BJ (cell line): ENCODE measurements at regions not wholly inside any gene's neighbourhood (a gene's known extent, or its start where the extent isn't known, plus 50 kb on each side); places are given as distances from the start of the nearest gene placed in this dataset.
"Not testable (repeated sequence)": the region's sequence is repeated elsewhere in the genome, so short reads cannot be mapped to it uniquely, and the experiment has no call there.

Experiments
- CTCF ChIA-PET: fragments of 350-600 bp; formaldehyde crosslinking; extraction: SDS; loops from one replicate; lab custom pipeline; 2021; ENCODE audit warnings: antibody characterized with exemption, inconsistent platforms; lab: Yijun Ruan, JAX
- POLR2A ChIA-PET: fragments of 300-600 bp; sonication (Branson Sonifier 250); formaldehyde crosslinking; extraction: SDS; loops from one replicate; lab custom pipeline; 2021; ENCODE audit warnings: antibody characterized with exemption; lab: Charles Lee
- DNase-seq: peaks from one replicate; pipeline ENCODE4 v3.0.0-alpha.2; 2011; ENCODE audit warnings: low read depth
- H3K27me3 ChIP-seq: 2 replicates; pipeline ENCODE4 v1.6.0; 2011; ENCODE audit warnings: low read length; ENCODE audit not compliant: control insufficient read depth, insufficient read depth
- H3K36me3 ChIP-seq: 2 replicates; pipeline ENCODE4 v1.5.1; 2011; ENCODE audit warnings: low read length; ENCODE audit not compliant: control insufficient read depth, insufficient read depth
- H3K4me3 ChIP-seq: 2 replicates; pipeline ENCODE4 v1.5.1; 2011; ENCODE audit warnings: low read depth, mild to moderate bottlenecking, control low read depth, low read length
- TF ChIP-seq, protein P1 (sequence below): IDR thresholded peaks from 2 replicates; pipeline ENCODE4 v1.5.1; 2011; ENCODE audit warnings: low read depth, mild to moderate bottlenecking, control low read depth, inconsistent platforms, low read length, moderate library complexity; ENCODE audit not compliant: insufficient read depth

DNA sequence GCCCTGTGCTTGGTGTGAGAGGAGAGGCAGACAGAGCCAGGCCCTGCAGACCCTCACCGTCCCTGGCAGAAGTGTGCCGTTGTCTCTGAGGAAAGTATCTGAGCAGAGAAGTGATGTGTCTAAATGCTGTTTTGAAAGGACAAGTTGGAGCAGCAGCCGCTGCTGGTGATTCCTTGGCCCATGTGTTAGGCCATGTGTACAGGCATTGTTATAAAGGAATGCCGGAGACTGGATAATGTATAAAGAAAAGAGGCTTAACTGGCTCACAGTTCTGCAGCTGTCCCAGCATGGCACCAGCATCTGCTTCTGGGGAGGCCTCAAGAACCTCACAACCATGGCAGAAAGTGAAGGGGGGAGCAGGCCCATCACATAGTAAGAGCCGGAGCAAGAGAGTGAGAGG is 334.6 kb upstream of the ATP10A start:
- no peaks in the 10 kb centered on the region for H3K36me3 ChIP-seq
- H3K27me3 ChIP-seq, result no peaks in the 10 kb centered on the region
- H3K4me3 ChIP-seq, result no peak overlapping the region
- ChIA-PET CTCF (no interaction called here), POLR2A (no interaction called here)
- TF ChIP-seq, protein P1, sequence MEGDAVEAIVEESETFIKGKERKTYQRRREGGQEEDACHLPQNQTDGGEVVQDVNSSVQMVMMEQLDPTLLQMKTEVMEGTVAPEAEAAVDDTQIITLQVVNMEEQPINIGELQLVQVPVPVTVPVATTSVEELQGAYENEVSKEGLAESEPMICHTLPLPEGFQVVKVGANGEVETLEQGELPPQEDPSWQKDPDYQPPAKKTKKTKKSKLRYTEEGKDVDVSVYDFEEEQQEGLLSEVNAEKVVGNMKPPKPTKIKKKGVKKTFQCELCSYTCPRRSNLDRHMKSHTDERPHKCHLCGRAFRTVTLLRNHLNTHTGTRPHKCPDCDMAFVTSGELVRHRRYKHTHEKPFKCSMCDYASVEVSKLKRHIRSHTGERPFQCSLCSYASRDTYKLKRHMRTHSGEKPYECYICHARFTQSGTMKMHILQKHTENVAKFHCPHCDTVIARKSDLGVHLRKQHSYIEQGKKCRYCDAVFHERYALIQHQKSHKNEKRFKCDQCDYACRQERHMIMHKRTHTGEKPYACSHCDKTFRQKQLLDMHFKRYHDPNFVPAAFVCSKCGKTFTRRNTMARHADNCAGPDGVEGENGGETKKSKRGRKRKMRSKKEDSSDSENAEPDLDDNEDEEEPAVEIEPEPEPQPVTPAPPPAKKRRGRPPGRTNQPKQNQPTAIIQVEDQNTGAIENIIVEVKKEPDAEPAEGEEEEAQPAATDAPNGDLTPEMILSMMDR, result no peak
- no peak for DNase-seq

DNA sequence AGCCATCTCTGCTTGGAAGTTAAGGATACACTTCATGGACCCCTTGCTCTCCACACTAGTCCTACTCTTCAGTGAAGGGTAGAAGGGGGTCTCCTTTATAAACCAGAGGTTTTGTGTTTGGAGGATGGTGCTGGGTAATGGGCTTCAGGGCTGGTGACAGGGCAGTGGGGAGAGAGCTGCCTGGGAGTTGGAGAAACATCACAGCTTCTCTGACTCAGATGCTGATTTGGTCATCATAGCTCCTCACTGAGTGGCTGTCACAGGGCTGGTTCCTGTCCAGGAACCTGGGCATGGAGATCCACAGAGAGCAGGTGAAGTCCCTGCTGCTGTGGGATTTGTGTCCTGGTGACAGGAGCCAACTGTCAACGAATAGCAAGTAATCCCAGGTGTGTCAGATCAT is 333.9 kb upstream of the ATP10A start:
- DNase-seq, result no peak
- TF ChIP-seq, protein P1, result no peak

DNA sequence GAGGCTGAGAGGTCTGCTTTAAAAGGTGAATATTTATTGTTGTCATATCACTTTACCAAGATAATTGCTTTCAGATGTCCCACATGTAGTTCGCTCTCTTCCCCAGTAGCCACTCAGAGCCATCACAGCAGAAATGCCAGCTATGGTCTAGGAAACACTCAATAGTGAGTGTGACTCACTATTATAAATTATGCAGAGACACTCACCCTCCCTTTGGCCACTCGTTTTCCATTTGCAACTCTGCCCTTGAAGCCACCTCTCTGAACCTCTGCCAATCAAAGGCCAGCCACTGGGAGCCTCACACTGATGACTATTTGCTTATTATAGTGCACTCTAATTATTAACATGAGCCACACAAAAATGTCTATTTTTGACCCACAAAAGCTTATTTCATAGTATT is 328.1 kb upstream of the ATP10A start:
- ChIA-PET CTCF (no interaction called here), POLR2A (no interaction called here)
- DNase-seq, result no peak
- TF ChIP-seq, protein P1, result no peak
- Histone ChIP-seq H3K27me3 (no peaks in the 10 kb centered on the region), H3K4me3 (no peak overlapping the region), H3K36me3 (no peaks in the 10 kb centered on the region)

More for the DNA sequence above, 333.9 kb upstream of the ATP10A start:
- Histone ChIP-seq H3K4me3 (no peak overlapping the region), H3K27me3 (no peaks in the 10 kb centered on the region), H3K36me3 (no peaks in the 10 kb centered on the region)
- CTCF ChIA-PET, result no interaction called here
- POLR2A ChIA-PET, result no interaction called here

DNA sequence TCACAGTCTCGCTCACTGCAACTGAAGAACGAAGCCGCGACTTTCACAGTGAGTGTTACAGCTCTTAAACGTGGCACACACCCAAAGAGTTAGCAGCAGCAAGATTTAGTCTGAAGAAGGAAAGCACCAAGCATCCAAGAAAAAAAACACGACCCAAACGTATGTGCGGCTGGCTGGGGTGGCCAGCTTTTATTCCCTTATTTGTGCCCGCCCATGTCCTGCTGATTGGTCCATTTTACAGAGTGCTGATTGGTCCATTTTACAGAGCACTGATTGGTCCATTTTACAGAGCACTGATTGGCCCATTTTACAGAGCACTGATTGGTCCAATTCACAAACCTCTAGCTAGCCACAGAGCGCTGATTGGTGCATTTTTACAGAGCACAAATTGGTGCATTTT is 323.0 kb upstream of the ATP10A start:
- H3K36me3 ChIP-seq, POLR2A ChIA-PET, DNase-seq, H3K4me3 ChIP-seq, CTCF ChIA-PET, H3K27me3 ChIP-seq: not testable (repeated sequence)

DNA sequence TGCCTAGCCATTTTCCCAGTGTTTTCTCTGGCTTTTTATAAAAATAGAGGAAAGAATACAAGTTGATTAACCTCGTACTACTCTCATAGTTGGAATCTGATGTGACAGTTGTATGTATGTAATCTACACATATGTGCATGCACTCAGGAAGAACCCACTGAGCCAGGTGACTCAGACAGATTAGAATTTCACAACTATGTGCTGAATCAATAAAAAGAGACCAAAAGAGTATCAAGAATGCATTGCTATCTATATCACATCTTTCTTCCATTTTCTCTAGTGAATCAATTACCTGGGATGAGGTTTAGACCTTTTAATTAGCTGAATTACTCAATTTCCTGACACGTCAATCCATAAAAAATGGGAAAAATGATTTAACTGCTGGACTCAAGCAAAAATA is 319.3 kb upstream of the ATP10A start:
- ChIA-PET CTCF (interaction anchor here (1.0 to 1.9 kb wide), 2 partner anchors 9 to 15 kb away, joined by 3 to 4 read pairs; no protein-coding TSS in a partner anchor), POLR2A (no interaction called here)
- Histone ChIP-seq H3K27me3 (no peaks in the 10 kb centered on the region), H3K36me3 (no peaks in the 10 kb centered on the region), H3K4me3 (no peak overlapping the region)
- TF ChIP-seq, protein P1, result no peak
- DNase-seq, result no peak

DNA sequence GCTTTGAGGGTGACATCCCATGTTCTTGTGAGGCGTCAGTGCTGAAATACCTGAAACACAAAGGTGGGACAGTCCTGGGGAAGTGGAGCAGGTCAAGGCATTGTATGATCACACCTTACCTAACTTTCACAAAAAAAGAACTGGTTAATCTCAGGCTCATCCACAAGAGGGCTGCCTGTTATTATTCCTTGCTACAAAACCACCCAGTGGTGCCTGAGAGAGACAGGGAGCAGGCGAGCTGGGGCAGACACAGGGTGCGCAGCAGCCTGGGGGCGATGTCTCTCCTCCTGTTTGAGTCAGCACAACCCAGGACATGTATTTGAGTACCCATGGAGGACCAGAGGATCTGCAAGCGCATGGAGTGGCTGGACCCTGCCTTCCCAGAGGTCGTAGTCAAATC is 316.8 kb upstream of the ATP10A start:
- TF ChIP-seq, protein P1, result no peak
- no peaks in the 10 kb centered on the region for H3K36me3 ChIP-seq
- no peak overlapping the region for H3K4me3 ChIP-seq
- DNase-seq, result no peak
- POLR2A ChIA-PET, result no interaction called here
- H3K27me3 ChIP-seq, result no peaks in the 10 kb centered on the region
- CTCF ChIA-PET, result no interaction called here
